Left hindlimb (tissue), 1 donor: ENCODE measurements at regions not wholly inside any gene's neighbourhood (a gene's known extent, or its start where the extent isn't known, plus 50 kb on each side); places are given as distances from the start of the nearest gene placed in this dataset.
"Not testable (repeated sequence)": the region's sequence is repeated elsewhere in the genome, so short reads cannot be mapped to it uniquely, and the experiment has no call there.

Experiments
- DNase-seq: peaks from one replicate; pipeline ENCODE4 v3.0.0-alpha.2; 2018

- DNase-seq, result not testable (repeated sequence)
Measured at GRCh38 chr7:142636107-142636506, 113.2 kb upstream of the PRSS1 start.

GRCh38 chr7:142632271-142633134 lies 116.8 kb upstream of the PRSS1 start:
- DNase-seq, result peak; percentile 32

GRCh38 chr7:142629588-142630260 lies 119.5 kb upstream of the PRSS1 start:
- no peak for DNase-seq

GRCh38 chr7:142628945-142629344 lies 120.3 kb upstream of the PRSS1 start:
- no peak for DNase-seq

GRCh38 chr7:142627223-142627622 lies 122.0 kb upstream of the PRSS1 start:
- not testable (repeated sequence) for DNase-seq

- no peak for DNase-seq
Measured at GRCh38 chr7:142626420-142627035, 122.7 kb upstream of the PRSS1 start.

- DNase-seq, result not testable (repeated sequence)
Measured at GRCh38 chr7:142625216-142625615, 124.1 kb upstream of the PRSS1 start.

- DNase-seq, result no peak
Measured at GRCh38 chr7:142620402-142620801, 128.9 kb upstream of the PRSS1 start.

- no peak for DNase-seq
Measured at GRCh38 chr7:142618655-142619351, 130.5 kb upstream of the PRSS1 start.

- no peak for DNase-seq
Measured at GRCh38 chr7:142616842-142617241, 132.4 kb upstream of the PRSS1 start.

- no peak for DNase-seq
Measured at GRCh38 chr7:142616121-142616643, 133.1 kb upstream of the PRSS1 start.

GRCh38 chr7:142615508-142615907 lies 133.8 kb upstream of the PRSS1 start:
- no peak for DNase-seq

GRCh38 chr7:142614116-142614515 lies 135.2 kb upstream of the PRSS1 start:
- DNase-seq, result no peak

GRCh38 chr7:142612237-142612881 lies 136.9 kb upstream of the PRSS1 start:
- DNase-seq, result no peak

GRCh38 chr7:142611566-142612236 lies 137.6 kb upstream of the PRSS1 start:
- no peak for DNase-seq

- DNase-seq, result no peak
Measured at GRCh38 chr7:142608630-142609428, 140.4 kb upstream of the PRSS1 start.

GRCh38 chr7:142607351-142607750 lies 141.9 kb upstream of the PRSS1 start:
- DNase-seq, result no peak

- no peak for DNase-seq
Measured at GRCh38 chr7:142606081-142606480, 143.2 kb upstream of the PRSS1 start.

GRCh38 chr7:142604671-142605070 lies 144.6 kb upstream of the PRSS1 start:
- no peak for DNase-seq

- no peak for DNase-seq
Measured at GRCh38 chr7:142603870-142604448, 145.3 kb upstream of the PRSS1 start.
